ENCODE measurements at regions not wholly inside any gene's neighbourhood (a gene's known extent, or its start where the extent isn't known, plus 50 kb on each side); places are given as distances from the start of the nearest gene placed in this dataset.

GRCh38 chr6:156593893-156594292 is 183.3 kb upstream of the ARID1B start:
- TF ChIP-seq CTCF (IDR thresholded peaks at IDR 0.05), result no peak
- no peak for TF ChIP-seq EP300 (IDR thresholded peaks at IDR 0.05)
- TF ChIP-seq POLR2AphosphoS5 (IDR thresholded peaks at IDR 0.05), result no peak
- TF ChIP-seq POLR2A (IDR thresholded peaks at IDR 0.05), result no peak
- 94 to 95% methylated on average over 3 of the region's 3 CpGs for WGBS, 2 donors
- Histone ChIP-seq H3K4me1 (no peaks in the 10 kb centered on the region), H3K4me3 (no peak overlapping the region), H3K9me3 (no peaks in the 10 kb centered on the region), H3K27ac (no peak overlapping the region), H3K27me3 (no peaks in the 10 kb centered on the region), H3K36me3 (no peaks in the 10 kb centered on the region)
- ATAC-seq (ENCODE audit: low FRiP score in 2 of 2), result no peak
- DNase-seq, result no peak

- Histone ChIP-seq H3K4me1 (no peaks in the 10 kb centered on the region), H3K36me3 (no peaks in the 10 kb centered on the region), H3K27ac (no peak overlapping the region), H3K27me3 (no peaks in the 10 kb centered on the region), H3K9me3 (no peaks in the 10 kb centered on the region), H3K4me3 (no peak overlapping the region)
- WGBS, 2 donors, result 85 to 100% methylated on average over 1 of the region's 1 CpG
- DNase-seq (no peak), ATAC-seq (ENCODE audit: low FRiP score in 2 of 2) (no peak)
- TF ChIP-seq POLR2AphosphoS5 (IDR thresholded peaks at IDR 0.05), result no peak
- no peak for TF ChIP-seq CTCF (IDR thresholded peaks at IDR 0.05)
- TF ChIP-seq POLR2A (IDR thresholded peaks at IDR 0.05), result no peak
- no peak for TF ChIP-seq EP300 (IDR thresholded peaks at IDR 0.05)
These were observed 184.1 kb upstream of the ARID1B start for GRCh38 chr6:156593127-156593526.

GRCh38 chr6:156590482-156590881 is 186.7 kb upstream of the ARID1B start:
- no peaks in the 10 kb centered on the region for H3K9me3 ChIP-seq
- DNase-seq (peak in 1 of 2 donors; percentile 11), ATAC-seq (ENCODE audit: low FRiP score in 2 of 2) (no peak)
- no peaks in the 10 kb centered on the region for H3K27me3 ChIP-seq
- TF ChIP-seq POLR2AphosphoS5 (IDR thresholded peaks at IDR 0.05), result no peak
- no peak for TF ChIP-seq POLR2A (IDR thresholded peaks at IDR 0.05)
- TF ChIP-seq EP300 (IDR thresholded peaks at IDR 0.05), result no peak
- no peak for TF ChIP-seq CTCF (IDR thresholded peaks at IDR 0.05)
- no peaks in the 10 kb centered on the region for H3K4me1 ChIP-seq
- no peak overlapping the region for H3K27ac ChIP-seq
- H3K4me3 ChIP-seq, result no peak overlapping the region
- 90 to 93% methylated on average over 5 to 6 of the region's 6 CpGs for WGBS, 2 donors
- no peaks in the 10 kb centered on the region for H3K36me3 ChIP-seq

- H3K36me3 ChIP-seq, result no peaks in the 10 kb centered on the region
- H3K27ac ChIP-seq, result no peak overlapping the region
- WGBS, 2 donors, result 52 to 65% methylated on average over 1 of the region's 1 CpG
- H3K9me3 ChIP-seq, result no peaks in the 10 kb centered on the region
- ATAC-seq (ENCODE audit: low FRiP score in 2 of 2) (no peak), DNase-seq (no peak)
- no peak for TF ChIP-seq EP300 (IDR thresholded peaks at IDR 0.05)
- TF ChIP-seq CTCF (IDR thresholded peaks at IDR 0.05), result no peak
- no peak for TF ChIP-seq POLR2A (IDR thresholded peaks at IDR 0.05)
- TF ChIP-seq POLR2AphosphoS5 (IDR thresholded peaks at IDR 0.05), result no peak
- H3K27me3 ChIP-seq, result no peaks in the 10 kb centered on the region
- no peaks in the 10 kb centered on the region for H3K4me1 ChIP-seq
- no peak overlapping the region for H3K4me3 ChIP-seq
These were observed 187.9 kb upstream of the ARID1B start for GRCh38 chr6:156589281-156589680.

- Histone ChIP-seq H3K27ac (no peak overlapping the region), H3K4me3 (no peak overlapping the region), H3K27me3 (no peaks in the 10 kb centered on the region), H3K9me3 (no peaks in the 10 kb centered on the region), H3K36me3 (no peaks in the 10 kb centered on the region), H3K4me1 (no peaks in the 10 kb centered on the region)
- no peak for DNase-seq
- ATAC-seq (ENCODE audit: low FRiP score in 2 of 2), result no peak
- 56 to 76% methylated on average over 3 of the region's 3 CpGs for WGBS, 2 donors
- TF ChIP-seq POLR2AphosphoS5 (IDR thresholded peaks at IDR 0.05), result no peak
- no peak for TF ChIP-seq EP300 (IDR thresholded peaks at IDR 0.05)
- no peak for TF ChIP-seq POLR2A (IDR thresholded peaks at IDR 0.05)
- no peak for TF ChIP-seq CTCF (IDR thresholded peaks at IDR 0.05)
These were observed 189.4 kb upstream of the ARID1B start for GRCh38 chr6:156587751-156588301.

Data from upper lobe of left lung (tissue), 6 donors.